HG02798 (cell line): ENCODE measurements at regions not wholly inside any gene's neighbourhood (a gene's known extent, or its start where the extent isn't known, plus 50 kb on each side); places are given as distances from the start of the nearest gene placed in this dataset.
"Not testable (repeated sequence)": the region's sequence is repeated elsewhere in the genome, so short reads cannot be mapped to it uniquely, and the experiment has no call there.

ENCODE experiments used
- ATAC-seq: cut with Tn5 transposase; IDR thresholded peaks from one replicate; pipeline ENCODE4 v1.9.1; 2021; ENCODE audit warnings: mild to moderate bottlenecking; ENCODE audit not compliant: unreplicated experiment, poor library complexity

DNA sequence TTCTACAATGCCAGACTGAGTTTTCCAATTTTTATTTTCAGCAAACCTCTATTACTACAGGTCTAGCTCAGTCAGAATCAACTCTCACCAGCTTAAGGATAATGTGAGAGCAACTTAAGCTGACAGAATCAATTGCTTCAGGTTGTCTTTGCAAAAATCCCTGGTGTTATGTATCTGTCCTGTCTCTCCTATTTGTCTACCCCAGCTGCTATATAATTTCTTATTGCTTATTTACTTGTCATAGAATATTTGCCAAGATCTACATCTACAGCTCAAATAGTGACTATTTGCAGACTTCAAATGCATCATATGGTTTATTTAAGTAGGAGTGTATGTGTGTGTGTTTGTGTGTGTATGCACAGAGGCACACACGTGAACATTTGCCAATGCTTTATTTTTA lies 54.1 kb downstream of the FOXG1 start:
- no peak for ATAC-seq

DNA sequence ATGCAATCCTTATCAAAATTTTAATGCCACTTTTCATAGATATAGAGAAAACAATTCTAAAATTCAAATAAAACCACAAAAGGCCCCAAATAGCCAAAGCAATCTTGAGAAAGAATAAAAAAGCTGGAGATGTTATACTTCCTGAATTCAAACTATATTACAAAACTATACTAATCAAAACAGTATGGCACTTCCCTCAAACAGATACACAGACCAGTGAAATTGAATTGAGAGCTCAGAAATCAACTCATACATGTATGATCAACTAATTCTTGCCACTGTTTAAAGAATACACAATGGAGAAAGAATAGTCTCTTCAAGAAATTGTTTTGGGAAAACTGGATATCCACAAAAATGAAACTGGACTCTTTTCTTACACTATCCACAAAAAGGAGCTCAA lies 55.4 kb downstream of the FOXG1 start:
- ATAC-seq, result no peak

DNA sequence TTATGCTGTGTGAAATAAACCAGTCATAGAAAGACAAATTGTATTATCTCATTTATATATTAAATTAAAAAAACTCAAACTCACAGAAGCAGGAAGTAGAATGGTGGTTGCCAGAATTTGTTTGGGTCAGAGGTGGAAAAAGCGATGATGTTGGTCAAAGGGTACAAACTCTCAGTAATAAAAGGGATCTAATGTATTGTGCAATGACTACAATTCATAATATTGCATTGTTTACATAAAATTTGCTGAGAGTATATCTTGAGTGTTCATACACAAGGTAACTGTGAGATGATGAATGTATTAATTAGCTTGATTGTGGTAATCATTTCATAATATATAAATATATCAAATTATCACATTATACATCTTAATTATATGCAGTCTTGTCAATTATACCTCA lies 56.7 kb downstream of the FOXG1 start:
- no peak for ATAC-seq

DNA sequence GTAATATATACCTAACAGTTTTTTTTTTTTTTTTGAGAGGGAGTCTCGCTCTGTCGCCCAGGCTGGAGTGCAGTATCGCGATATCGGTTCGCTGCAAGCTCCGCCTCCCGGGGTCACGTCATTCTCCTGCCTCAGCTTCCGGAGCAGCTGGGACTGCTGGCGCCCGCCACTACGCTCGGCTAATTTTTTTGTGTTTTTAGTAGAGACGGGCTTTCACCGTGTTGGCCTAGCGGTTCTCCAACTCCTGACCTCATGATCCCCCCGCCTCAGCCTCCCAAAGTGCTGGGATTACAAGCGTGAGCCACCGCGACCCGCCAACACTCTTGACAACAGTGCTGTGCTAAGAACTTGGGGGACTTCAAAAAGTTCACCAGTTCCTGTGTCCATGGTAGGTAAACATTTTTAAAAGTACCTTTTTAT lies 63.5 kb downstream of the FOXG1 start:
- no peak for ATAC-seq

DNA sequence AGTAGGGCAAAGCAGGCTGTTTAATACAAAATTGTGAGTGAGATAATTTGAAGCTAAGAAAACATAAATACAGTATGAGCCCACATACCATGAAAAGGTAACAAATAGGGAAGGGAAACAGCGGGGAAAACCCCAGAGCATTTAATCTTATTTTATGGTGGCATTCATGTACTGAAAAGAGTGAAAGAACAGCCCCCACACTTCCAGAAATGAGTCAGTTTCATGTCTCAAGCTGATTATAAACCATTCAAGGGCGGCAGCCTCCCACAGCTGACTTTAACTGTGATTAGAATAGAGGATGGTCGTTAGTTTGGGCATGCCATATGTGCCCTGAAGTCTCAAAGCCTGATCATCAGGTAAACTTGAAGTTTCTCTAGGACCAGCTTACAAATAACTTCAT lies 64.5 kb downstream of the FOXG1 start:
- peak; percentile 81 for ATAC-seq

DNA sequence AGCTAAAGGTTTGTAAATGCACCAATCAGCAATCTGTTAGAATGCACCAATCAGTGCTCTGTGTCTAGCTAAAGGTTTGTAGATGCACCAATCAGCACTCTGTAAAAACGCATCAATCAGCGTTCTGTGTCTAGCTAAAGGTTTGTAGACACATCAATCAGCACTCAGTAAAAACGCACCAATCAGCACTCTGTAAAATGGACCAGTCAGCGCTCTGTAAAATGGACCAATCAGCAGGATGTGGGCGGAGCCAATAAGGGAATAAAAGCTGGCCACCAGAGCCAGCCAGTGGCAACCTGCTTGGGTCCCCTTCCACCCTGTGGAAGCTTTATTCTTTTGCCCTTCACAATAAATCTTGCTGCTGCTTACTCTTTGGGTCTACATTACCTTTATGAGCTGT lies 76.0 kb downstream of the FOXG1 start:
- not testable (repeated sequence) for ATAC-seq

DNA sequence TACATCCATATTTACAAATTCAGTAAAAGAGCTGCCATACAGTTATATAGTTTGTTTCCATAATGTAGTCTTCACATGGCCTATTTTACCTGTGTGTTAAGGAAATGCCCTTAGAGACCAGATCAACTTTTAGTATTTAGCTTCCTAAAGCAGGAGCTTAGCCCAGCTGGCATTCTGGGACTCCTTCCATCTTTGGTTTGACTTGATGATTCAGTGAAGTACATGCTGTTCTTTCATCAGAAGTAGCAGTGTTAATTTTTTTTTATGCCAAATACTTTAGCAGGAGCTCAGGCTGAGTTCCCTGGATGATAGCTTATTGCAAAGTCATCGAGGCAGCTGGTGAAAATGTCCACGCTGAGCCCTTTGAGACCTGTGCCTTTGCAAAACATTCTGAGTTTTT lies 101.0 kb downstream of the FOXG1 start:
- no peak for ATAC-seq

DNA sequence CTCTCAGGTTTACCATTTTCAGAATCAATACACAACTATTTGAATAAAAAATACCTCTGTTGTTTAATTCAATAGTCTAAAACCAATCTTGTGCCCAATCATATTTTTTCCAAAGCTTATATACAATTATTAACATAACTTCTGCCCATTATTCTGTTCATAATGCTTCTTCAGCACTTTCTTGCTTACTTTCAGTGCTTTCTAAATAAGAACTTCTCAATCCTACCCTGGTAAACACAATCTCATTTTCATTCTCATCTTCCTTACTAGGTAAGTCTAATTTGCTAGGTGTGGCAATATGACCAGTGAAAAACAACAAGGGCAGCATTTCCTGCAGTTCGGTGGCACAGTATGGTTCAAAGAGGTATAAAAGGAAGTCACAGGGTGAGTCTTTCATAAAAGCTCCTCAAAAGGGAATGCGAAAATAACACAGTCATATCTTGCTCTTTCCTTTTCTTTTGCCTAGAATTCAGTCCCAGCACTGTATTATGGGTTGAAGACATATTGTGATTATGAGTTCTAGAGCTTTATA lies 103.5 kb downstream of the FOXG1 start:
- ATAC-seq, result no peak

DNA sequence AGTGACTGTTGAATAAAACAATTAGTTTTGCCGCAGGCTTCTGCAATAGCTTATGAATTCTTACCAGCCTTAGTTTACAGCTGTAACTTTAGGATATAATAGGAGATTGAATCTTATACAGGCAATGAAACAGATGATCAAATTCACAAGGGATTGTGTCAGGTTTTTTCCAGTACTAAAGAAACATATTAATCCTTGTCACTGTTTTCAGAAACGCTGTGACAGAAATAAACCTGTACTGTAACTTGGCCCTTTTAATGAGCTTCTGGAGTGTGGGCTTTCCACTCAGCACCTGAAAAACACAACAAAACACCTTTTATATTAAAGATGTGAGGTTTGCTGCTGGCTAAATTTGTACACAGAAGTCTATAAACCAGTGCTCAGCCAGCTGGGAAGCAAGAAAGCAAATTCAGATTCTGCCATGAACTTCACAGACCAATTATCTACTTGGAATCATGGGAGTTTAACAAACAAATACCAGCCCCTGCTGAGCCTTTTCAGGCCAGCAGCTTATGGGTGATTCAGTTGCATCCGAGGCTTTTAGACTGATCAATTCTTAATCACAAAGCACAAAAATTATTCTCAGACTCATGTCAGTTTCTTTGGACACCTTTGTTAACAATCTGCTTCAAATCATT lies 109.5 kb downstream of the FOXG1 start:
- no peak for ATAC-seq

DNA sequence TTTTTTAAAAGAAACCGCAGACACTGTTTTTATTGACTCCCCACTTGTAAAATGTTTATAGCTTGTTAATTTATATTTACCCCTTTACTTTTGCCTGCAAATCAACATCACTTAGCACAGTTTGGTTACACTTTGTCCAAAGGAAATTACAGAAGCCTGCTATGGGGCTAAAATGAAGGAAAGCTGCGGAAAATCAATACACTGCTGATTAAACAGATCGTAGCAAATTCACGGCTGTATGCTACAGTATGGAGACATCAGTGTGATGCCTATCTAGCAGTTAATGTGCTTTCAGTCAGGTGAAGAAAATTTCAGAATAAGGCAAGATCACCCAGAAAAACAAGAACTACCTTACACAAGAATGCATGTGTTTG lies 110.0 kb downstream of the FOXG1 start:
- ATAC-seq, result no peak

DNA sequence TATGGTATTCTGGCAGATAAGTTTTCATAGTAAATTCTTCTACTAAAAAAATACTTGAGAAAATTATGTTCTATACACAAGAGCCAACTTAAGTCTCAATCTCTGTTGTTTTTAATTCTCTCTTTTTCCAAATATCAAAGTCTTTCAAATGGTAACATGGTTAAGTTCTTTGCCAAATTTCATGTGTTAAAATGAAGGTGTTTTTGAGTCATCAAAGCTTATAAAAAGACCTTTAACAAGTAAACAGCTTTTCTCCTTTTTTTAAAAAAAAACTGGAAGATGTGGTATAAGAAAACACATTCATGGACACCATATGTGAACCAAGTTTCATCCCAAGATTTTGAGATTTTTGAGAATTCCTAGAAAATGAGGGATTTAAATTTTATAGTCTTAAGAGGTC lies 111.3 kb downstream of the FOXG1 start:
- no peak for ATAC-seq

DNA sequence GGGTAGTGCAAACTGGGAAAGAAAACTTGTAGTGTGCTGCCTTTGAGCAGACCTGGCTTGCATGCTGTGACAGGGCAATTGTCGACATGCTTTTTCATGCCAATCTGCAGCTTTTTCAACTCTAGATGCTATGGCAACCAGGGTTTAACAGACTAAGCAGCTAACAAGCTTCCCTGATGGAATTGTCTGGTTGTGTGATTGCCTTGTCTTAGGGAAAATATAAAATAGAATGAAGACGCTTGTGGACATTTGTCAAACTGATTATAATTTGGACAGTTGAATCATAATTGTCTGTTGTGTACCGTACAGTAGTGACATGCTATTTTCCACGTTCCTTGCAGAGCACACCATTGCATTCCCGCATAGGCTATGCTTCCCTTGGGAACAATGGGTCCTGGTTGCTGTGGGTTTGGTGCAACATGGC lies 113.0 kb downstream of the FOXG1 start:
- ATAC-seq, result no peak

DNA sequence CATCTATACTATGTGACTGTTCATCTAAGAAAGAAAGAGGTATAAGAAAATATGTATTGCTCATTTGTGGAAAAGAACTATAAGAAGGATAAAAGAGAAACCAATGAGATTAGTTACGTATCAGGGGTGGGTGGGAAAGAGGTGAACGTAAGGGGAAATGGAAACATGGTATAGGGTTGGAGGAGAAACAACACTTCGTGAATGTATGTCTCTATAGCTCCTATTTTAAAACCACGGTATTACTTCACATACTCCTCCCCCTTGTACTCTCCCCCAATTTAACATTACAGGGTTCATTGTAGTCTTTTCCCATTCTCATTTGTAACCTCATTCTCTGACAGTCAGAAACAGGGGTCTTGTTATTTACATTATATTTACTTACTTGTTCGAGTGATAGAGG lies 120.4 kb downstream of the FOXG1 start:
- ATAC-seq, result no peak

DNA sequence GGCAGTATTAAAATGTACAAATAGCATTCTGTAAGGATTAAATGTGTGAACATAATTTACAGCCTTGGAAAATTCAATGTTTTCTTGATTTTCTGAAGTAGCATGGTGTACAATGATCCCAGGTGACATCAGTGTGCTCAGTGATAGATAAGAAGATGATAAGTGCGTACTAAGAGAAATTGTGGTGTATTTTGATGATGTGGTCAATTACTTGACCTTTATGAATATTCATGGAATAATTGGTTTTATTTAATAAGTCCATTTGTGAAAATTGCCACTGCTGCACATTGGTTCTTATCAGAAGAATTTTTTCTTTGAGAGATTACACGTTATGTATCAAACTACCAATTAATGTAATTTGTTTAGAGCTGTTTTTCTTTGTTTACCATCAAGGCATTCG lies 128.8 kb downstream of the FOXG1 start:
- no peak for ATAC-seq

DNA sequence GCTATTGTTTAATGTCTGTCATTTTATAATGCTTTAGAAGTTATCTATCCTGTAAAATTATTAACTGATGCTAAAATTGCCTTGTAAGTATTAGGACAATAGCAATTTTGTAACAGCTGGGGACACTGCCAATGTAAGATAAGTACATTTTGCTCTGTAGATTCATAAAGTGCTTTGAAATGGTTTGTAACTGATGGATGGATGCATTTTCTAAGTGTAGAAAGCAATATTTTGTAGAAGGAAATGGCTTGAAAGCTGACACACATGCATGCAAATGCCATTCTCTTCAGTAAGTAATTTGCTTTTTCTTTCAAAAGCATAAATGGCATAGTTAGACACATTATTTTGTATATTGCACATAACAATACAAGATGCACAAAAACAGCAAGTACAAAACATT lies 129.8 kb downstream of the FOXG1 start:
- no peak for ATAC-seq

DNA sequence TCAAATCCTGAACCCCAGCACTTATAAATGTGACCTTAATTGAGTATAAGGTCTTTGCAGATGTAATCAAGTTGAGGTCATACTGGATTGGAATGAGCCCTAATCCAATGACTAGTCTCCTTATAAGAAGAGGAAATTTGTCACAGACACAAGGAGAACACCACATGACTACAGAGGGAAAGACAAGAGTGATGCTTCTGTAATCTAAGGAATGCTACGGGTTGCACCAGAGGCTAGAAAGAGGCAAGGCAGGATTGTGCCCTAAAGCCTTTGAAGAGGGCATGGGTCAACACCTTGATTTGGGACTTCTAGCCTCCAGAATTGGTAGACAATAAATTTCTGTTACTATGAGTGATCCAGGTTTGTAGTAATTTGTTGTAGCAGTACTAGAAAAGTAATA lies 135.0 kb downstream of the FOXG1 start:
- no peak for ATAC-seq

DNA sequence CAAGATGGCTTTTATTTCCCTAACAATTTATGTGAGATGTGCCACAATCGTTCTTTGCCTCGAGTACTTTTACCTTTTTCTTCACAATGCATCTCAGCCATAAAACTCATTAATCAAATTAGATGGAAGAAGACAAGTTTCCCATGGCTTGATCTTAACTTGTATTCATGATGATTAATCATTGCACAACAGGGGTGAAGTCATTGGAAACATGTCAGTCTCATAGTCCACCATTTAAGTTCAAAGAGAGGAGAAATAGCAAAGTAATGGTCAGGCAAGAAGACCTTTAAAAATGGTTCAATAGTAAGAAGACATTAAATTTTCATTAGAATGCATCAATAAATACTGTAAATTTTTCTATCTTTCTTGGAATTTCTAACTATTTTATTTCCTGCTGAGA lies 136.3 kb downstream of the FOXG1 start:
- ATAC-seq, result no peak

DNA sequence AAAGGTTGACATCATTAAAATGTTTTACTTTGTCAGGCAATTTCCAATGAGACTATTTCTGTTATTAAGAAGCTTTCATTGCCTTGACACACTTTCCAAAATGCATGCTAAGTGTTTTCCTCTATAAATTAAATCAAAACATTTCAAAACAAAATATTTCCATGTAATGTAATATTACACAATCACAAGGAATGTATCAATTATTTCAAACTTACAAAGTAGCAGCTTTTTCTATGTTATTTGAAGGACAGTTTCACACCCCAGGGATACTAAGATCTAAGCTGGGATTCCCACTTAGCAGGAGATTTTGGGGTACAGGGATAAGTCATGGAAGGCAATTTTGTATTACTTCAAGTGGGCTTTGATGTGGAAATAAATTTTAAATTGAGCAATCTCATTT lies 144.9 kb downstream of the FOXG1 start:
- no peak for ATAC-seq

DNA sequence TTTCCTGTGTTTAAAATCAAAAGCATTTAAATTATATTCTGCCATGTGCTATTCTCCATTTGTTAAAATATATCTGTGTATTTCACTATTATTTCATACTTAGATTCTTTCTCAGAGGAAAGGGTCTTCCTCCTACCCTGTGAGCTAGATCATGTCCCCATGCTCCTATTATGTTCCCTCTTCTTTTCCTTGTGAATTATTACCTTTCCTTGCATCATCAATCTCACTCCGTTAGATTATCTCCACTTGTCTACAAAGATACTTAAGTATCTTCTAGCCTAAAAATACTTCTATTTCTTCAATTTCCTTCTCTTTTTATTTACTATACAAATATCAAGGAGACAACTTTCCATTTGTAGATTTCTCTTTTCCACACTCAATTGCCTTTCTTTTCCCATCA lies 146.5 kb downstream of the FOXG1 start:
- no peak for ATAC-seq

DNA sequence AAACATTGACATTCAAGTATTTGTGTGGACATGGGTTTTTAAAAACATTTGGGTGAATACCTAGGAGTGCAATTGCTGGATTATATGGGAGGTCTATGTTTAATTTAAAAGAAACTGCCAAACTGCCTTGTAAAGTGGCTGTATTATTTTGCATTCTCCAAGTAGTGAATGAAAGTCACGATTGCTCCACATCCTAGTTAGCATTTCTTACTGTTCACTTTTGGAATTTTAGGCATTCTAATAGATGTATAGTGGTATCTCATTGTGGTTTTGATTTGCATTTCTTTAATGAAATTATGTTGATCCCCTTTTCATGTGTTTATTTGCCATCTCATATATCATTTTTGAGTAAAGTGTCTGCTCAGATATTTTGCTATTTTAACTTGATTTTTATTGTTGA lies 159.5 kb downstream of the FOXG1 start:
- no peak for ATAC-seq

DNA sequence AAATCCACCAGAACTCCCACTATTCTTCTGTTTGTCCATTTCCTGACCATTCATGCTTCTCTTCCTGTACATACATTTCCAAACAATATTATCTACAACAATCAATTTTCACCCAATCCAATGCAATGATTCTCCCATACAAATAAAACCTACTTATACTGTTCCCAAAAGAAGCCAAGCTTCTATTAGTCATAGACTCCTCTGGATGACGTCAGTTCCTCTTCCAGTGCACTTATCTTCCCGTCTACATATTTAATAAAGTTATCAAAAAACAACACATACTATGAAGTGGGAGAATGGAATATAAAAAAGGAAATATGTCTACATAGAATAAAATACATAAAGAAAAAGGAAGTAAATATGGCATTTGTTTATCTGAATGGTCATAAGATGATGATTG lies 165.4 kb downstream of the FOXG1 start:
- ATAC-seq, result no peak

DNA sequence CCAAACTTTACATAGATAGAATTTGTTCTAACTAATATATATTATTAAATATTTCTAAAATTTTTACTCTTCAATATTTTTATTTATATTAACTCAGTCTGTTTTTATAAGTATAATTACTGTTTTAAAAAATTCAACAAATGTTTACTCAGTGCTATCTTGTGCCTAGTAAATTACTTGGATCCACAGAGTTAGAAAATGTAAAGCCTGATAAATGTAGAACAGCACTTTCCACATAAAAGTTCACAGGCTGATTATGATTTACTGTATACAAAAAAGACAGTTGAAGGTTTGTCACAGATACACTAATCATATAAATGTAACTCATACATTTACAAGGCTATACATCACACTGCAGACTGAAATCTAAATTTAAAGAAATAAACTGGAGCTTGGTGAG lies 170.0 kb downstream of the FOXG1 start:
- no peak for ATAC-seq

DNA sequence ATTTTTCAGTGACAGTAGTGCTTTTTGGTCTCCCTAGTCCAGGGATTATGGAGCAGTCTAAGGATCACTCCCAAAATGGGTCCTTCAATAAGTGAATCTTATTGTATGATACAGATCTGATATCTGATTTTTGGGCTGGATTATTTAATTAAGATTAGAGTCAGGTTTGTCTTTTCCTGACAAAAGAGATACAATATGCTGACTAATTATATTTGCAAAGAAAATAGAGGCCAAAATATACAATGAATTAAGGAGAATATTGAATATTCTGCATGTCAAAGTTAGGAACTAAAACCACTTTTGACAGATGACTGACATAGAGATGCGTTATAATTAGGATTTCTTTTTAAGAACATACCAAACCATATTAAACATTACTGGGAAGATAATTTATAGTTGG lies 175.2 kb downstream of the FOXG1 start:
- ATAC-seq, result no peak
